ENCODE measurements at regions not wholly inside any gene's neighbourhood (a gene's known extent, or its start where the extent isn't known, plus 50 kb on each side); places are given as distances from the start of the nearest gene placed in this dataset.

DNA sequence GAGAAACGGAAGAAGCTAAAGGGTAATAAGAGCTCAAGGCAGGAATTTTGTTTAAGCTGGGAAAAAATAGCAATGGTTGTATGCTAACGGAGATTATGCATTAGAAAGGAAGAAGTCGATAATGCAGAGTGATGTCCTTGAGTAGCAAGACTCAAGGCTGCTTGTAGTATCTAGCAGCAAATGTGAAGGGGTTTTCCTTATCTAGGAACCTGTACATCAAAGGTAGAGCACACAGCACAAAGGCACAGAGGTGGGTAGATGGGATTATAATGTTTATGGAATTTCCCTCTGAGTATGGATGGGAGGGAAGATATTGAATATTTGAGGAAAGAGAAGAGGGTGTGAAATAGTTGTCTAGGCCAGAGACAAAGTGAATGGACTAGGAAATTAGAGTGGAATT, 114.1 kb downstream of the PROX1 start:
- TF ChIP-seq, protein P1, sequence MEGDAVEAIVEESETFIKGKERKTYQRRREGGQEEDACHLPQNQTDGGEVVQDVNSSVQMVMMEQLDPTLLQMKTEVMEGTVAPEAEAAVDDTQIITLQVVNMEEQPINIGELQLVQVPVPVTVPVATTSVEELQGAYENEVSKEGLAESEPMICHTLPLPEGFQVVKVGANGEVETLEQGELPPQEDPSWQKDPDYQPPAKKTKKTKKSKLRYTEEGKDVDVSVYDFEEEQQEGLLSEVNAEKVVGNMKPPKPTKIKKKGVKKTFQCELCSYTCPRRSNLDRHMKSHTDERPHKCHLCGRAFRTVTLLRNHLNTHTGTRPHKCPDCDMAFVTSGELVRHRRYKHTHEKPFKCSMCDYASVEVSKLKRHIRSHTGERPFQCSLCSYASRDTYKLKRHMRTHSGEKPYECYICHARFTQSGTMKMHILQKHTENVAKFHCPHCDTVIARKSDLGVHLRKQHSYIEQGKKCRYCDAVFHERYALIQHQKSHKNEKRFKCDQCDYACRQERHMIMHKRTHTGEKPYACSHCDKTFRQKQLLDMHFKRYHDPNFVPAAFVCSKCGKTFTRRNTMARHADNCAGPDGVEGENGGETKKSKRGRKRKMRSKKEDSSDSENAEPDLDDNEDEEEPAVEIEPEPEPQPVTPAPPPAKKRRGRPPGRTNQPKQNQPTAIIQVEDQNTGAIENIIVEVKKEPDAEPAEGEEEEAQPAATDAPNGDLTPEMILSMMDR (IDR thresholded peaks at IDR 0.05), result no peak
- no peak for TF ChIP-seq POLR2A (IDR thresholded peaks at IDR 0.05)
